HUDEP-2 (cell line): ENCODE measurements at regions not wholly inside any gene's neighbourhood (a gene's known extent, or its start where the extent isn't known, plus 50 kb on each side); places are given as distances from the start of the nearest gene placed in this dataset.

Experiments used
- DNase-seq, 76 experiments: peaks; one replicate each; lab custom pipeline; 2025; ENCODE audit not compliant: unreplicated experiment in 76 of 76; lab: John Stamatoyannopoulos, UW

DNA sequence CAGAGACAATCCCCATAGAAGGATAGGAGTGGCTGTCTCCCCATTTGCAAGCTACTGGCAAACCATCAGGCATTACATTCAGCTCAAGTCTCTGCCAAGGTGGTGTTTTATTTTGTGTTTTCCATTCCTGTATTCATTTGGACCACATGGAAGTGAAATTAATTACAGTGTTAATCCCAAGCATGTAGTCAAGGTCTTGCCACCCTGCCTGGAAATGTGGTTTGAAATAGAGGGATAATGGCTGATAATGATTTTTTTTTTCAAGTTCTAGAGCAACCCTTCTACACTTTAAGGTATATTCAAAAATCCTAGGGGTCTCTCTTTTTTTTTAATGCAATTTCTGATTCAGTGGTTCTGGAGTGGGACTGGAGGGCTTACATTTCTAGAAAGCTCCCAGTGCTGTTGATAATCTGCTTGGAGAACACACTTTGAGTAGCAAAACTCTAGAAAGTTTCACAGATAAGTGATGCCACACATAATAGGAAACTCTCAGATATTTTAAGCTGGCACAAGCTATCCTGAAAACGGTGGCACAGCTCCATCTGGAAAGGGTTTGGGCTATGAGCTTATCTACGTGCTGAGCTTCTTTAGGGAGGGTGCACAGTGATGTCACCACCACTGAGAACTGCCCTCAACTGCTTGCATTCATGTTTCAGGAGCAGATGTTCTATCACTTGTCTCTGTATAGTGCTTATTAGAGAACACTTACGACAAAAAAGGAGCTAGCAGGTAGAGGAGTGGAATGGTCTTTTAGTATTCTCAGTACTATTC is 140.1 kb upstream of the IL12A start:
- DNase-seq, result no peak

DNA sequence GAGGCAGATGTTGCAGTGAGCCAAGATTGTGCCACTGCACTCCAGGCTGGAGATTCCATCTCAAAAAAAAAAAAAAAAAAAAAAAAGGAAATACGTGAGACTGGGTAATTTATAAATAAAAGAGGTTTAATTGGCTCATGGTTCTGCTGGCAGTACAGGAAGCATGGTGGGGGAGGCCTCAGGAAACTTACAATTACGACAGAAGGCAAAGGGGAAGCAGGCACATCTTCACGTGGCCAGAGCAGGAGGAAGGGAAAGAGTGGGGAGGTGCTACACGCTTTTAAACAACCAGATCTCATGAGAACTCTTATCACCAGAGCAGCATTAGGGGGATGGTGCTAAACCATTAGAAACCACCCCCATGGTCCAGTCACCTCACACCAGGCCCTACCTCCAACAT is 138.2 kb upstream of the IL12A start:
- DNase-seq, result no peak

DNA sequence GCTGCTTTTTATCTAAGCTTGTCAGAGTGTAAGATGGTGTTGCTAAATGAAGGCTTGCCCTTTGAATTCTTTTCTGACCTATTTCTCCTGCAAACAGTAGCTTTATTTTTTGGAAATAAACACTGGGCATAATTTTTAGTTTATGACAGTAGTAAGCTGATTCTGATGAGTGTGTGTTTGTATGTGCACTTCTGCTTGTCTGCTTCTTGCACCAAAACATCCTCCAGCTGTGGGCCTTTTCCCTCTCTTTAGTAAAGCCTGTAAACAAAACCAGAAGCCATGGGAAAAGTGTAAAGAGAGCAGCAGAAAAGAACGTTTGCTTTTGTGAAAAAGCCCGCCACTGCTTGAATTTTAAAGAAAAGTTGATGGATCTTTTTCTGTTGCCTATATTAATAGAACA is 136.4 kb upstream of the IL12A start:
- DNase-seq, result no peak

DNA sequence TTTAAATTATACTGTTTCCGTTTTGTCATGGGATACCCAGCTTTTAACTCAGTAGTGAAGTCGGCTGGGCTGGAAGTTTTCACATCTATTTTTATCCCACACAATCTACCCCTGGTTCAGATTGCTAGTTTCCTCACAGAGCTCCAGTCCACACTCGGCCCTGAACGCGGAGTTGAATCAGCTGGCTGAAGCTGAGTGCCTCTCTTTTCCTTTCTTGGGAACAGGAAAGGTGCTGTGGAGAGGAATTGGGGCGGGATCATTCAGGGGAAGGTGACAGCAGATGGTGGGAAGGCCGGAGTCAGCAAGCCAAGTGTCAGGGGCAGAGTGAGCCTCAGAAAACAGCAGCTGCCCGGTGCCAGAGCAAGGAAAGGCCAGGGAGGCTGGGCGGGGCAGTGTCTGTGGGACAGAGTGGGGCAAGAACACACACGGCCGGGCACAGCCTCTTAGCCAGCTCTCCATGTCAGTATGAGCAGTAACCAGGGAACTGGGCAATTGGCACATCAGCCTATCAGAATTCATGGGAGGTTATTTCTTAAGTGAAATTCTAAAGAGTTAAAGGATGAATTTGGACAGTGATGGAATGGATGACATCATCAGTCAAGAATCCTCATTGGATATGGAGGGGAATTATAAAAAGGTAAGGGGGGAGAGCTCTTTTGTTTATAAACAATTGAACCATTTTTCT is 135.7 kb upstream of the IL12A start:
- no peak for DNase-seq

DNA sequence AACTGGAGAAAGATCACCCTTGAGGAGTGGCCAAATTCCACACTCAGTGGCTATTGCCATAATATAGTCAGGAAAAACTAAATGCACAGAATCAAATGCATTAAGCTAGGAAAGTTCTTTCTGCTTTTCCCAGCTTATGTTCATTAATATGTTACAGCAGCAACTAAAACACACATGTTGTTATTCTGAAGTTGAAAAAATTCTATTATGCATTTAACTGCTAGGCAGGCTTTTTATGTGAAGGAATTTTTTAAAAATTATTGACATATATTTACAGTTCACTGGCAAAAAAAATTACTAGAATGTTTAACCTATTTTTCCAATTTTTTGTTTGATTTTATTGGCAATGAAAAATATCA is 135.2 kb upstream of the IL12A start:
- DNase-seq, result no peak

DNA sequence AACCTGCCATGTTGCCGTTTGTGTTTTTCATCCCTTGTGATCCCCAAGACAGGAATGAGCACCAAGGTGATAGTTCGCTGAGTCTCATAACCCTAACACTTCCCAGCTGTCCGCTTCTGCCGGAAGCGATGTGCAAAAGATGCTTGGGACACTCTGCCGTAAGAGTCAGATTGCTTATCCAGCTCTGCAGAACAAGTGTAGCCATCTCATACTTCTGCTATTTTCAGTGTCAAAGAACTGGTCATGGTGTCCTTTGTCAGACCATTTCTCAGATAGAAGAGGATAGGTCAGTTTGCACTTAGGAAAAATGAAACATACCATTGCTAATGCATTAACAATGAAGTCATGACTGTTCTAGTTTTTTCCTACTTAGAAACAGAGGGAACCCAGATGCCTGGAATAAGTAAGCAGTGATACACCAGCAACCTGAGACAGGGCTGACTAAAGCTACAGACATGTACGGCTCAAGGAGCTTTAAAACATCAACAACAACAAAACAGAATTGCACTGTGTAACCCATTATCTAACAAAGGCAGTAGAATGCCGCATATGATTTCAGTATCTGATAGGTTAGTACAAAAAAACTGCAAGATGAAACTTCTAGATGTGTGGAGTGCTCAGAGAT is 134.0 kb upstream of the IL12A start:
- DNase-seq, result no peak

DNA sequence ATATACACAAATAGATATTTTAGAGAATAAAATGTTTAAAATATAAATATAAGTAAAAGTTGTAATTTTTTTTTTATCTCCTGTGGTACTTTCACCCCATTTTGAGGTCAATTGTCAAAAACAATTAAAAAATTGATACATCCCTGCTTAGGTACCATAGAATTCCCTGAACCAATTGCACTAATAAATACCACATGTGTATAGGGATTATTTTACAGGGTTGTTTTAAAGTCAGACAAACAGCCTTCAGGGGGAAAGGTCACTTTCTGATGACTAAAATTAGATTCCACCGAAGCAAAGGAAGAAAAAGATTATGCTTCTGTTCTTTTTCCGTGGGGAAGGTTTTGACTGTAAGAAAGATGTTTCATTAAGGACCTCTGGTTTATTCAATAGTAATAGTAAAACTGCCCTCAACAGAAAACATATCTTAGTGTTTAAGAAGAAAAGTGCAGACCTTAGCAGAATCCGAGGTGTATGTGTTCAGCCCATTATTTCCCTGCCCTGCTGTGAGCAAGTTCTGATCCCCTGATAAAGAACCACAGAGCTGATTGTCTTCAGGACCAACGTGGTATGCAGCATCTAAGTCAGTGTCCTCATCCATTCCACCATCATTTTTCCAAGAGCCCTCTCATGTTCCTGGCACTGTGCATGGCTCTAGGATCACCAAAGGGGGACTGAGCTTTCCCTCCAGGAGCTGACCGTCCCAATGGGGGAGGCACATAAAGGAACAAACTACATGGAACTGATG is 132.9 kb upstream of the IL12A start:
- DNase-seq, result no peak

DNA sequence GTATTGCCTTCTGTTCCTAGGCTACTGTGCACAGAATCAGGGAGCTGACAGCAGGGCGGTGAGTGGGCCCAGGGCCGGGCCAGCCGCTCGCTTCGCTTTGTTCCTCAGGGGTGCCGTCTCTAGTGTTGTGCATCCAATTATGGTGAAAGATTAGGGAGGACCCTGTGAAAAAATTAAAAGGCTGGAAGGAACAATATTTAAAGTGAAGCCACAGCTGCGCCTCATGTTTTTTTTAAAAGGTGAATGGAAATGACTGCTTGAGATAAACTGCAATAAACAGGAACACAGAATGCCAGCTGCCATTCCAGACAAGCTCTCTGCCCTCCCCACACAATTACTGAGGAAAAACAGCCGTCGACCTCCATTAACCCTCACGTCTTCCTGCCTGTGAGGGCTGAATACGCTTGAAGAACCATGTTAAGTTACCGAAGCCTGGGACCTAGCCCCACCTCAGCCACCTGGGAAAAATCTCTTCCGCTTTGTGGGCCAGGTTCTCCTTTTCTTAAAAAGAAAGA is 132.0 kb upstream of the IL12A start:
- DNase-seq, result no peak

DNA sequence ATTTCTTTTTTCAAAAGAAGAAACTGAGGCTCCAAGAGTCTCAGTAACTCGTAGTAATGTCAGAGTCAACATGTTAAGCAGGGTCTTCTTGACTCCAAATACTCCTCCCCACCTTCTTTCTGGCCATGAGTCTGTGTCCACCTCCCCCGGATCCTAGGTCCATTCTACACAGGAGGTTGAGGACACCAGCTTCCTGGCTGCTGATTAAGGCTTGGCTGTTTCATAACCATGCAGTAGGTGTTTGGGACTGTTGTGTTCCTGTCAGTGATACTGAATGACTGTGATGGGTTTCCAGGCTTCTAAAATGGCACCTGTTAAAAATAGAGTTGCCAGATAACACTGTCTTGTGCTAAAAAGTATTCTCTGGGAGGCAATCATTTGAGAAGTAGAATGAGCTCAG is 130.8 kb upstream of the IL12A start:
- DNase-seq, result no peak

DNA sequence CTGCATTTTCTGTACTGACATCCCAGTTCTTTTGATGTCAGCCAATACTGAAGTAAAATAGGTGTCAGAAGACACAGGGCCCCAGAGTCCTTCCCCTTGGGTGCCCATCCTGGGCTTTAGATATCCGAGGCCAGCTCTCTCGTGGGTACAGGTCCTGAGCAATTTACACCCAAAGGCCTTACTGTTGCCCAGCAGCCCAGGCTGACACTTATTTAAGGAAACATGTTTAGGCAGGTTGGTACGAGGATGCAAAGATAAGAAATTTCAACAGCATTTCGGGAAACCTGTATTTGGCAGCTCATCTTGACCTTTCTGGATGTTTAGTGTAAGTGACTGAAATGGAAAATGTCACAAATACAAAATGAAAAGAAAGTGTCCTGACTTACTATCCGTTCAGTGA is 130.0 kb upstream of the IL12A start:
- DNase-seq, result no peak

DNA sequence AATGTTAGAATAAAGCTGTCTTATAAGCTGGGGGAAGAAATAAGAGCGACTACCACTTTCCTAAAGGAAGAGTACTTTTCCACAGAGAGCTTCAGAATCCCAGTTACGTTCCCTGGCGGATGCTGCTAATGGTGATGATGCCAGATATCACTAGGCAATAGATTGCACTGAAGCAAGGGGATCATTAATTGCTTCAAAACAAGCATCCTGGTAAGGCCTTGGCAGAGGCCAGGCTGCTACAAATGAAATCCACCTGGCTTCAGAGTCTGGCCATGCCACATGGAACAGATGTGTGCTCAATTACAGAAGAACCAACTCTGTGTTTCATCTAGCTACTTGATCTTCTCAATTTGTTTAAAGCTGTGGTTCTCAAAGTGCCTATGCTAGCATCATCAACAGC is 129.2 kb upstream of the IL12A start:
- no peak for DNase-seq

DNA sequence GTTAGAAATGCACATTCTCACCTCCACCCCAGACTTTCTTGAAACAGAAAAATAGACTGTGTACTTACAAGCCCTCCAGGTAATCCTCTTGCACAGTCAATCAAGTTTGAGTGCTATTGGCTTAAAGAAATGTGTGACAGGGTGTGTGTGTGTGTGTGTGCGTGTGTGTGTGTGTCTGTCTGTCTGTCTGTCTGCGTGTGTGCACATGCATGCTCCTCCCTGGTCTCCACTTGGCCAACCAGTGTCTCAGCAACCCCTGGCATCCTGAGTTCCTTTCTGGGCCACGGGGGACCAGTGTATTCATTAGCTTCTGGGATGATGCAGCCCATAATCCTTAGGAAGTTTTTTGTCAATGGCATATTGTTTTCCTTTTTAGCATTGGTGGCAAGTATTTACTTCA is 128.8 kb upstream of the IL12A start:
- no peak for DNase-seq

DNA sequence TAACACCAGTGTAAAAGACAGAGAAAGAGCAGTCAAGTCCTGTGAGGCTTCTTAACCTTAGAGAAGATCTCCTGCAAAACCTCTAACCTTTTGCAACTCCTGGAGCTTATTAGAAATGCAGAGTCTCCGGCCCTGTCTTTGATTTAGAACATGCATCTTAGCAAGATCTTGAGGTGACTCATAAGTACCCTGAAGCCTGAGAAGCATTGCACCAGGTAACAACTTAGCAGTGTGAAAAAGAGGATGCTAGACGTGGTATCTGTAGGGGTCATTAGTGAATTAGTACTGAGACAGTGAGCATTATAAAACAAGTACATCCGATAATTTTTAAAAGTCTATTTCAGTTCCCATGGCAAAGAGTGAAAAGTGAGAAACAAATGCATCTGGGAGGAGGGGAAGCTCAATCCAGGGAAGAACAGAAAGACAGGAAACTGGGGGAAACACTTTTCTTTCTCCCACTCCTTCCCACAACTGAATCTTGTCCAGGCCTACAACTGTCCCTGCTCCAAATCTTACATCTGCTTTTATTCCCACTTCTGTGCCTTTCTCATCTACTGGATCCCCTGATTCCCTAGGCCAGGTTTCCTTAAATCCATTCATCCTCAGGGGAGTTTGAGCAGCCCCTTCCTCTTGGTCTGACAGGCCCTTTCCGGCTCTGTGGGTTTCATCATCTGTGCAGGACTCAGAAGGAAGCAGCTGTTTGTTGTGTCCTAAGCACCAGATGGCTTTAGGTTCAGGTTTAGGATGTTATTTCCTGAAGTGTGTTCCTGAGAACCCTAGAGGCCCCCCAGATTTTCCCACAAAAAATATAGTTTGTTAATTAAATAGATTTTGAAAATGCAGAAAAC is 128.1 kb upstream of the IL12A start:
- DNase-seq, result no peak

DNA sequence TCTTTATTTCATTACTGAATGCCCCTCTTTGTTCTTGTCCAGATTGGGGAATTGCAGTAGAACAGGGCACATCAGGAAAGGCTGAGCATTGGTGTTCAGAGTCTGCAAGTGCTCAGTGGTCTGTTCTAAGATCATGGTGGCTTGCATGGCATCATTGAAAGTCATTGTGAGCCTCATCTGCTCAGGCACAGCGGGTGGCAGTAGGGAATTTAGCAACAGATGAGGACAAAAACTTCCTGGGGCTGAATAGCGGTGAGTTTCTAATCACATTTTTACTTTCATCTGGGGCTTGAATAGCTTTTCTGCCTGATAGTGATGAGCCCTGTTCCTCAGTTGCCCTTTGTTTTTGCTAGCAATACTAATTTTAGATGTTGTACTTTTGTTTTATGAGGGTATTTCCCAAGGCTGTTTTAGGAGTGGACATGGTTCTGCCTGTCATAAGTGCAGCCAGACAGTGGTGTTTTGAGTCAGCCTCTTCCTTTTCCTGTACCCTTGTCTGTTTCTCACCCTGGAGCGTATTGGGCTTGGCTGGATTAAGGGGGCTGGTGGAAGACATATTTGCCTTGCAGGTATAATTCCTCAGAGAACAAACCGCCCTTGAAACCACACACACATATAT is 127.2 kb upstream of the IL12A start:
- no peak for DNase-seq

DNA sequence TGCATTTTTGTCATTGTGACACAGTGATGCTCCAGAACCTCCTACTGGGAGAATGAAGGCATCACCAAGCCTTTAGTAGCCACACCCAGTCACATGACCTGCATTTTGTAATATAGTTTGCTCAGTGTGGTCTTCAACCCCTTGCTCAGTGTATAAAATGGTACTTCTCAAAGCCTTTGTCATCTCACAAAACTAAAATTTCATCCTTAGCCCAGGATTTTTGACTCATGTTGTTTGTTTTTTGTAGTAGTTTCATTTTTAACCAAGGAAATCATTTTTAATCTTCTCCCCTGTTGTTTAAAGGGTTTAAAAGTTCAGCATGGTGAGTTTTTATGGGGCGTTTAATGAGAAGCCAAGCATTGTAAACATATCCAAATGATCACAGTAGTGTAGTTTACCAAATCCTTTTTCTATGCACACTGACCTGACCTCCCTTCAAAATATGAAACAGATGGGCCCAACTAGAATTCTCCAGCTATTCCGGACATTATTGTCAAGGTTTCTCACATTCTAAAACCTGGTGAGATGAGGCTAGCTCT is 123.5 kb upstream of the IL12A start:
- DNase-seq, result no peak

DNA sequence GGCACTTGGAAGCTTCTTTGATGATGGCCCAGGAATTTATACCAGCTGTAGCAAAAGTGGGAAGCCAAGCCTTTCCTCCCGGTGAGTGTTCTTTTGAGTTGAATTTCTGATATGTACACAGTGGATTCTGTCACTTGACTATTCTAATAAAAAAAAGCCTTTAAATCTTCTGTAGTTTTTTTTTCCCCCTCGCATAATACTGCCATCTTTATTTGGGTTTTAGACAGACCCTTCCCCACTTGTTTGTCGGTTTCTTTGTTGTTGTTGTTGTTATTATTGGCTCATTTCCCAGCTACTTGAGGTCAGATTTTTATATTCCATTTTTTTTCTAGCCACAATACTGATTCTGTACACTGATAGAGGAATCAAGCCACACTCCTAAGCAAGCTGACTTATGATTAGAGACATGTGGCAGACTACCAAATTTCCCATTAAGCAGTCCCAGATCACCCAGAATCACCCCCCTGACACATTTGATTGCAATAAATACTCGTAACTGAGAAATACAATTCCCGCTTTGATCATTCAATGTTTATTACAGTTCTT is 122.4 kb upstream of the IL12A start:
- DNase-seq, result no peak

DNA sequence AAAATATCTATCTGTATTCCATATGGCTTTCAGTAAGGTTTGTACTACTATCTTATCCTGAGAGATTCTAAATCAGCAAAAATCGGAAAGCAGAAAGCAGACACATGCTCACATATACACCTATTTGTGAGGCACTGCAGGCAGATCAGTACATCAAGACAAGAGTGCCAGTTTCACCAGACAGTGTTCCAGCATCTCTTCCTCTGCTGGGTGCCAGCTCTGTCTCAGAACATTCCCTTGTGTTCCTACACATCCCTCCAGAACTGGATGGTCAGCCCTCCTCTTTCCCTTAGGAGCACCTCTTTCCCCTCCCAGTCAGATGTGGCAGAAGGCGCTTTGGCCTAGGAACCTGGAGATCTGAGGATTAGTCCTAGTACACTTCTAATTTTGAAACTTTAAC is 121.3 kb upstream of the IL12A start:
- no peak for DNase-seq

DNA sequence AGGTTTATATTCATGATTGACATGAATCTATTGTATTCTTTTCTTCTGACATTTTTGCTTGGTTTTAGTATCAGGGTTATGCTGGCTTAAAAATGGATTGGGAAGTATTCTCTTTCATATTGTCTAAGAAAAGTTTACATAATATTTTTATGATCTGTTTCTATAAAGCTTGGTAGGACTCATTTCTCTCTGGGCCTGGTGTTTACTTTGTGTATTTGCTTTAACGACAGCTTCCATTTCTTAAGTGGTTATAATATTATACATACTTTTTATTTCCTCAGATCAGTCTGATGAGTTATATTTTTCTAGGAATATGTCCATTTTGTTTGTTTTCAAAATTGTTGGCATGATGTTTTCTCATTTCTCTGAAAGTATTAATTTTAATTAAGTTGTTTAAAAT is 117.9 kb upstream of the IL12A start:
- no peak for DNase-seq

DNA sequence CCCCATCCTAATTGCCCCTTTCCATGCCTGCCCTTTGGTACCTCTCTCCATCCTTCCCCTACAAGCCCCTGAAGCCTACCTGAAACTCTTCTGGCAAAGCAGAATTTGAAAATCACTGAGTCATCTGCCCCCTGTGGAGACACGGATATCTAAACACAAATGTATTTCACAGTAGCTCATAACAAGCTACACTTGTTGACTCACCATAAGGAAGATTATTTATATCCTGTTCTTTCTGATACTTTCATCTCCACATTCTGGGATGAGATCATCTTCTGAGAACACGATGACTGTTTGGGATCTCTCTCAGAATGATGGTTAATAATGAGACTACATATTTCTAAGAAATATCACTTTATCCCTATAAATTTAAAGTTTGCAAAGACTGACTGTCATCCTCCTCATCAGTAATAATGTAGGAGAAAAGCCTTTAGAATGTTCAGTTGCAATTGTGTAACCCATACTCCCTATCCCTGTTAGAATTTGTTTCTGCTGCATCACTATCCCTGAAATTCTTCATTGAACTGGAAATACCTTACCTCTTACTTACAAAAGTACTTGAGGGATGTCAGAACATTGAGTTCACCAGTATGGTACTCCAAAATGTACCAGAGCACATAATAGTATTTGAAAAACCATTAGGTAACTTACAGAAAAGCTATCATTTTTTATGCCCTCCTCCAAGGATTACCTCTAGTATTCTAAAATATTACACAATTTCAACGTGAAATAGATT is 116.1 kb upstream of the IL12A start:
- DNase-seq, result no peak
